ENCODE measurements at regions not wholly inside any gene's neighbourhood (a gene's known extent, or its start where the extent isn't known, plus 50 kb on each side); places are given as distances from the start of the nearest gene placed in this dataset.
"Not testable (repeated sequence)": the region's sequence is repeated elsewhere in the genome, so short reads cannot be mapped to it uniquely, and the experiment has no call there.

DNA sequence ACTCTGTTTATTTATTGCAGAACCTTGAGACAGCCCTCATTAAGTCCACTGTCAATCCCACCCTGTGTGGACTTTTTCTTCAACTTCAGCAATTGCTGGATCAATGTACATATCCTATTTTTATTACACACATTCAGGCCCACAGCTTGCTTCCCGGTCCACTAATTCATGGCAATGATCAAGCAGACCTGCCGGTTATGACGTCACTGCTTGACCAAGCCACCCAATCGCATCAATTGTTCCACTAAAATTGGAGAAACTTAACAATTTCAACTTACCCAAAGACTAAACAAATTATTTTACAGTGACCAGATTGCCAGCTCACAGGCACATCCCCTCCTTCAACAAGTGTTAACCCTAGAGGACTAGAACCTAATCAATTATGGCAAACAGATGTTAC, 240.4 kb upstream of the MAGEB18 start:
- POLR2A ChIA-PET = no interaction called here
- no peak overlapping the region for H3K4me3 ChIP-seq (ENCODE audit: low read depth, low read length)
- H3K27me3 ChIP-seq (ENCODE audit: control insufficient read depth, insufficient read depth, low read length) = no peaks in the 10 kb centered on the region
- no peak for TF ChIP-seq CTCF (IDR thresholded peaks at IDR 0.05; ENCODE audit: low read depth, low read length)
- no peak overlapping the region for H3K27ac ChIP-seq (ENCODE audit: low read depth, low read length)
- no peaks in the 10 kb centered on the region for H3K9me3 ChIP-seq (ENCODE audit: control insufficient read depth, insufficient read depth, low read length)
- no peak for DNase-seq (ENCODE audit: low read depth, low spot score)
- CTCF ChIA-PET = no interaction called here

DNA sequence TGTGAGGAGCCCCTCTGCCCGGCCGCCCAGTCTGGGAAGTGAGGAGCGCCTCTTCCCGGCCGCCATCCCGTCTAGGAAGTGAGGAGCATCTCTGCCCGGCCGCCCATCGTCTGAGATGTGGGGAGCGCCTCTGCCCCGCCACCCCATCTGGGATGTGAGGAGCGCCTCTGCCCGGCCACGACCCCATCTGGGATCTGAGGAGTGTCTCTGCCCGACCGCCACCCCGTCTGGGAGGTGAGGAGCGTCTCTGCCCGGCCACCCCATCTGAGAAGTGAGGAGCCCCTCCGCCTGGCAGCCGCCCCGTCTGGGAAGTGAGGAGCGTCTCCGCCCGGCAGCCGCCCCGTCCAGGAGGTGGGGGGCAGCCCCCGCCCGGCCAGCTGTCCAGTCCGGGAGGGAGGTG, 232.4 kb upstream of the MAGEB18 start:
- H3K4me3 ChIP-seq (ENCODE audit: low read depth, low read length); CTCF ChIA-PET; H3K27ac ChIP-seq (ENCODE audit: low read depth, low read length); DNase-seq (ENCODE audit: low read depth, low spot score); H3K27me3 ChIP-seq (ENCODE audit: control insufficient read depth, insufficient read depth, low read length); H3K9me3 ChIP-seq (ENCODE audit: control insufficient read depth, insufficient read depth, low read length); POLR2A ChIA-PET: not testable (repeated sequence)

GRCh38 chrX:25925946-25926345, 212.2 kb upstream of the MAGEB18 start:
- Histone ChIP-seq H3K4me3 (ENCODE audit: low read depth, low read length) (no peak overlapping the region), H3K9me3 (ENCODE audit: control insufficient read depth, insufficient read depth, low read length) (no peaks in the 10 kb centered on the region), H3K27me3 (ENCODE audit: control insufficient read depth, insufficient read depth, low read length) (no peaks in the 10 kb centered on the region), H3K27ac (ENCODE audit: low read depth, low read length) (no peak overlapping the region)
- ChIA-PET POLR2A (no interaction called here), CTCF (no interaction called here)
- TF ChIP-seq CTCF (IDR thresholded peaks at IDR 0.05; ENCODE audit: low read depth, low read length) = no peak
- no peak for DNase-seq (ENCODE audit: low read depth, low spot score)

GRCh38 chrX:25928316-25928715, 209.8 kb upstream of the MAGEB18 start:
- no peak overlapping the region for H3K4me3 ChIP-seq (ENCODE audit: low read depth, low read length)
- ChIA-PET CTCF (no interaction called here), POLR2A (no interaction called here)
- no peak for TF ChIP-seq CTCF (IDR thresholded peaks at IDR 0.05; ENCODE audit: low read depth, low read length)
- DNase-seq (ENCODE audit: low read depth, low spot score) = no peak
- no peaks in the 10 kb centered on the region for H3K27me3 ChIP-seq (ENCODE audit: control insufficient read depth, insufficient read depth, low read length)
- H3K9me3 ChIP-seq (ENCODE audit: control insufficient read depth, insufficient read depth, low read length) = no peaks in the 10 kb centered on the region
- no peak overlapping the region for H3K27ac ChIP-seq (ENCODE audit: low read depth, low read length)

GRCh38 chrX:25941087-25941486, 197.1 kb upstream of the MAGEB18 start:
- CTCF ChIA-PET = no interaction called here
- POLR2A ChIA-PET = no interaction called here
- no peak overlapping the region for H3K27ac ChIP-seq (ENCODE audit: low read depth, low read length)
- H3K4me3 ChIP-seq (ENCODE audit: low read depth, low read length) = no peak overlapping the region
- no peak for TF ChIP-seq CTCF (IDR thresholded peaks at IDR 0.05; ENCODE audit: low read depth, low read length)
- H3K27me3 ChIP-seq (ENCODE audit: control insufficient read depth, insufficient read depth, low read length) = no peaks in the 10 kb centered on the region
- DNase-seq (ENCODE audit: low read depth, low spot score) = no peak
- no peaks in the 10 kb centered on the region for H3K9me3 ChIP-seq (ENCODE audit: control insufficient read depth, insufficient read depth, low read length)

DNA sequence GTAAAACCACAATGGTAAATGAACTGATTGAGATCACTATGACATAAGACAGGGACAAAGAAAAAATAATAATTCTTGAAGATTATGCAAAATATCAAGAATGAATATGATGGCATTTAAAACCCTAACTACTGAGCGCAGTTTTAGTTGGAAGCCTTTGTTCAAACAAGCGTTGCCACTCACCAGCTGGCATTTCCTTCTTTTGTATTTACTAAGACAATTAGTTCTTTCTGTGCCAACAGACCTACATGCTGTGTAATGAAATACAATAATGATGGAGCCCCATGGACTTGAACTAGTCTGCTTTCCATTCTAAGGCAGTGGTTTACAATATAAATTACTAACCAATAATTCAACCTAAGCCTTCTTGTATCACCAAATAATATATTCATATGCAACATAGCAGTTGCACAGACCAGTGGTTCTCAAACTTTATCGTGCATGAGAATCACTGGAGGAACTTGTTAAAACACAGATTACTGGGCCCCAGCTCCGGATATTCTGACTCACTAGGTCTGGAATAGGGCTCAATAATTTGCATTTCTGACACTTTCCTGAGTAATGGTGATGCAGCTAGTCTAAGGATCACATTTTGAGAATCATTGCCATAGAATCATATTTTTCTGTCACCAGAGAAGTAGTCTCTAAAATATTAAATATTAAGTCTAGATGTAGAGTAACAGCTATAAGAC, 196.4 kb upstream of the MAGEB18 start:
- Histone ChIP-seq H3K9me3 (ENCODE audit: control insufficient read depth, insufficient read depth, low read length) (no peaks in the 10 kb centered on the region), H3K4me3 (ENCODE audit: low read depth, low read length) (no peak overlapping the region), H3K27ac (ENCODE audit: low read depth, low read length) (no peak overlapping the region), H3K27me3 (ENCODE audit: control insufficient read depth, insufficient read depth, low read length) (no peaks in the 10 kb centered on the region)
- no peak for TF ChIP-seq CTCF (IDR thresholded peaks at IDR 0.05; ENCODE audit: low read depth, low read length)
- POLR2A ChIA-PET = no interaction called here
- CTCF ChIA-PET = no interaction called here
- DNase-seq (ENCODE audit: low read depth, low spot score) = no peak
